Upper lobe of right lung (tissue), 1 donor: ENCODE measurements at regions not wholly inside any gene's neighbourhood (a gene's known extent, or its start where the extent isn't known, plus 50 kb on each side); places are given as distances from the start of the nearest gene placed in this dataset.
"Not testable (repeated sequence)": the region's sequence is repeated elsewhere in the genome, so short reads cannot be mapped to it uniquely, and the experiment has no call there.

Experiments
- ATAC-seq: fragments of 200-7000 bp; cut with Tn5 transposase; one replicate; pipeline ENCODE4 v1.9.1; 2020; ENCODE audit warnings: mild to moderate bottlenecking, moderate library complexity
- DNase-seq: peaks from one replicate; pipeline ENCODE4 v3.0.0-alpha.2; 2020
- H3K27ac ChIP-seq: fragments of 200-600 bp; one replicate; pipeline ENCODE4 v1.8.0; 2022
- H3K27me3 ChIP-seq: fragments of 200-600 bp; one replicate; pipeline ENCODE4 v1.8.0; 2022; ENCODE audit warnings: mild to moderate bottlenecking
- H3K36me3 ChIP-seq: fragments of 200-600 bp; one replicate; pipeline ENCODE4 v1.8.0; 2022
- H3K4me1 ChIP-seq: fragments of 200-600 bp; one replicate; pipeline ENCODE4 v1.8.0; 2022
- H3K4me3 ChIP-seq: fragments of 200-600 bp; one replicate; pipeline ENCODE4 v1.8.0; 2022; ENCODE audit warnings: mild to moderate bottlenecking
- H3K9me3 ChIP-seq: fragments of 200-600 bp; one replicate; pipeline ENCODE4 v1.8.0; 2022
- CTCF ChIP-seq: fragments of 200-600 bp; IDR thresholded peaks from one replicate; pipeline ENCODE4 v1.8.0; 2022; ENCODE audit warnings: antibody characterized with exemption
- intact Hi-C: fragments of 100-400 bp; cut with DNase I; formaldehyde crosslinking; loops from one replicate; pipeline ENCODE4 v1.11.0; 2022
- donor health status: DM: no; HTN: yes; CAD: no; lungs with severe emphysema.

- Histone ChIP-seq H3K4me3 (no peak overlapping the region), H3K27ac (no peak overlapping the region), H3K4me1 (no peaks in the 10 kb centered on the region), H3K27me3 (no peaks in the 10 kb centered on the region), H3K9me3 (no peaks in the 10 kb centered on the region), H3K36me3 (no peaks in the 10 kb centered on the region)
- no peak for TF ChIP-seq CTCF
- intact Hi-C loops: no loop called here
- DNase-seq: no peak
- ATAC-seq: no peak
These were observed 694.5 kb upstream of the CDH6 start for GRCh38 chr5:30498972-30499371.

GRCh38 chr5:30498509-30498908, 695.0 kb upstream of the CDH6 start:
- H3K36me3 ChIP-seq, H3K27ac ChIP-seq, H3K27me3 ChIP-seq, H3K9me3 ChIP-seq, H3K4me1 ChIP-seq, ATAC-seq, DNase-seq, intact Hi-C loops, H3K4me3 ChIP-seq: not testable (repeated sequence)

- H3K9me3 ChIP-seq, DNase-seq, H3K27ac ChIP-seq, ATAC-seq, H3K36me3 ChIP-seq, H3K27me3 ChIP-seq, intact Hi-C loops, H3K4me3 ChIP-seq, H3K4me1 ChIP-seq: not testable (repeated sequence)
These were observed 699.4 kb upstream of the CDH6 start for GRCh38 chr5:30494113-30494512.

- Histone ChIP-seq H3K4me1 (no peaks in the 10 kb centered on the region), H3K9me3 (no peaks in the 10 kb centered on the region), H3K4me3 (no peak overlapping the region), H3K27me3 (no peaks in the 10 kb centered on the region), H3K36me3 (no peaks in the 10 kb centered on the region), H3K27ac (no peak overlapping the region)
- ATAC-seq (no peak), DNase-seq (no peak)
- intact Hi-C loops: no loop called here
- no peak for TF ChIP-seq CTCF
These were observed 714.4 kb upstream of the CDH6 start for GRCh38 chr5:30479104-30479503.

GRCh38 chr5:30475429-30475828, 718.1 kb upstream of the CDH6 start:
- TF ChIP-seq CTCF: no peak
- no peaks in the 10 kb centered on the region for H3K27me3 ChIP-seq
- no peaks in the 10 kb centered on the region for H3K36me3 ChIP-seq
- H3K4me3 ChIP-seq: no peak overlapping the region
- H3K4me1 ChIP-seq: no peaks in the 10 kb centered on the region
- ATAC-seq (no peak), DNase-seq (no peak)
- H3K27ac ChIP-seq: no peak overlapping the region
- H3K9me3 ChIP-seq: no peaks in the 10 kb centered on the region
- intact Hi-C loops: no loop called here

GRCh38 chr5:30469691-30470090, 723.8 kb upstream of the CDH6 start:
- DNase-seq: no peak
- H3K9me3 ChIP-seq: no peaks in the 10 kb centered on the region
- no peak for TF ChIP-seq CTCF

GRCh38 chr5:30458681-30459080, 734.8 kb upstream of the CDH6 start:
- no peak overlapping the region for H3K27ac ChIP-seq
- TF ChIP-seq CTCF: no peak
- H3K9me3 ChIP-seq: no peaks in the 10 kb centered on the region
- no peaks in the 10 kb centered on the region for H3K27me3 ChIP-seq
- ATAC-seq (no peak), DNase-seq (no peak)
- no peak overlapping the region for H3K4me3 ChIP-seq
- H3K36me3 ChIP-seq: no peaks in the 10 kb centered on the region
- intact Hi-C loops: no loop called here
- no peaks in the 10 kb centered on the region for H3K4me1 ChIP-seq

More at GRCh38 chr5:30469691-30470090, 723.8 kb upstream of the CDH6 start:
- H3K27me3 ChIP-seq: no peaks in the 10 kb centered on the region
- H3K27ac ChIP-seq: no peak overlapping the region
- H3K4me3 ChIP-seq: no peak overlapping the region
- H3K4me1 ChIP-seq: no peaks in the 10 kb centered on the region
- no peaks in the 10 kb centered on the region for H3K36me3 ChIP-seq
- intact Hi-C loops: no loop called here
- no peak for ATAC-seq

GRCh38 chr5:30455484-30455883, 738.0 kb upstream of the CDH6 start:
- ATAC-seq, H3K36me3 ChIP-seq, H3K4me3 ChIP-seq, H3K4me1 ChIP-seq, H3K9me3 ChIP-seq, H3K27me3 ChIP-seq, H3K27ac ChIP-seq, intact Hi-C loops, DNase-seq: not testable (repeated sequence)
